Fibroblast of lung (primary cell): ENCODE measurements at regions not wholly inside any gene's neighbourhood (a gene's known extent, or its start where the extent isn't known, plus 50 kb on each side); places are given as distances from the start of the nearest gene placed in this dataset.

Experiments used
- CTCF ChIP-seq, 2 donors: IDR thresholded peaks in 1 of 2; conservative IDR thresholded peaks in 1 of 2; 1 replicate in 1 of 2; 2 replicates in 1 of 2; pipeline ENCODE4 v1.5.1; 2011 to 2012; ENCODE audit warnings: low read length in 2 of 2, control low read depth in 1 of 2, inconsistent platforms in 1 of 2, low read depth in 1 of 2, mild to moderate bottlenecking in 1 of 2
- EZH2 ChIP-seq: IDR thresholded peaks from 2 replicates; pipeline ENCODE4 v1.5.1; 2012; ENCODE audit warnings: low read length, control low read depth, mild to moderate bottlenecking; ENCODE audit errors: missing control alignments

DNA sequence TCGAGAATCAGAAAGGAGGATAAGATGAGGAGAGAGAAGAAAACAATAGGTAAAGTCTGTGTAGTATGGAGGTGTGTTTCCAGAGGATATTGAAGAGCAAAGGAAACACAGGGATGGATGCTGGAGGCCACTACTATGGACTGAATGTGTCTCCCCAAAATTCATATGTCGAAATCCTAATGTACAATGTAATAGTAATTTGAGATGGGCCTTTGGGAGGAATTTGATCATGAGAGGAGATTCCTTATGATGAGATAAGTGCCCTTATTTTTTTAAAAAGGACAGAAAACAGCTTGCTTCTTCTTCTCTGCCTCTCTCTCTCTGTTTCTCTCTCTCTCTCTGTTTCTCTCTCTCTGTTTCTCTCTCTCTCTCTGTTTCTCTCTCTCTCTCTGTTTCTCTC, 602.2 kb upstream of the ADAMTS5 start:
- TF ChIP-seq CTCF (conservative IDR thresholded peaks at IDR 0.05 in 1 of 2, IDR thresholded peaks at IDR 0.05 in 1 of 2; ENCODE audit: low read depth in 1 of 2, low read length in 2 of 2) (no peak), EZH2 (no peak)
